WTC11 (cell line): ENCODE measurements at regions not wholly inside any gene's neighbourhood (a gene's known extent, or its start where the extent isn't known, plus 50 kb on each side); places are given as distances from the start of the nearest gene placed in this dataset.

Source experiments
- ATAC-seq: fragments of 200-7000 bp; cut with Tn5 transposase; 2 replicates; pipeline ENCODE4 v1.10.0; 2021; ENCODE audit warnings: mild to moderate bottlenecking, moderate library complexity
- CTCF ChIA-PET: fragments of 300-600 bp; sonication (Branson Sonifier 250); formaldehyde crosslinking; loops from one replicate; lab custom pipeline; 2021; ENCODE audit warnings: antibody characterized with exemption; lab: Charles Lee
- POLR2A ChIA-PET: fragments of 350-600 bp; sonication (Branson Sonifier 250); formaldehyde crosslinking; loops from one replicate; lab custom pipeline; 2021; ENCODE audit warnings: antibody characterized with exemption; lab: Charles Lee
- DNase-seq: peaks from one replicate; pipeline ENCODE4 v3.0.0; 2021; ENCODE audit warnings: low spot score
- H3K27ac Mint-ChIP-seq: 2 replicates; pipeline ENCODE4 v1.8.0; 2021; ENCODE audit warnings: mixed read lengths
- H3K27me3 Mint-ChIP-seq: 2 replicates; pipeline ENCODE4 v1.8.0; 2021; ENCODE audit warnings: low read depth, mild to moderate bottlenecking, moderate library complexity, mixed read lengths
- H3K36me3 Mint-ChIP-seq: 2 replicates; pipeline ENCODE4 v1.8.0; 2021; ENCODE audit warnings: mixed read lengths
- H3K4me1 Mint-ChIP-seq: 2 replicates; pipeline ENCODE4 v1.8.0; 2022; ENCODE audit warnings: mixed read lengths
- H3K4me3 Mint-ChIP-seq: 2 replicates; pipeline ENCODE4 v1.8.0; 2021; ENCODE audit warnings: mild to moderate bottlenecking, moderate library complexity, mixed read lengths
- H3K9me3 Mint-ChIP-seq: 2 replicates; pipeline ENCODE4 v1.8.0; 2021; ENCODE audit warnings: mixed read lengths
- CTCF ChIP-seq: fragments of 200-600 bp; IDR thresholded peaks from 2 replicates; pipeline ENCODE4 v1.8.0; 2022; ENCODE audit warnings: antibody characterized with exemption
- ELF4 ChIP-seq: sonication (generic); formaldehyde crosslinking; IDR thresholded peaks from 2 replicates; pipeline ENCODE4 v1.8.1; 2022; ENCODE audit warnings: low read depth, mild to moderate bottlenecking, moderate library complexity, missing genetic modification reagents
- ERG ChIP-seq: fragments of 250-450 bp; sonication (Bioruptor Pico); IDR thresholded peaks from 2 replicates; pipeline ENCODE4 v1.8.0; 2021; ENCODE audit warnings: mild to moderate bottlenecking
- JAZF1 ChIP-seq: fragments of 250-450 bp; sonication (Bioruptor Pico); IDR thresholded peaks from 2 replicates; pipeline ENCODE4 v1.9.0; 2021; ENCODE audit warnings: moderate library complexity, mild to moderate bottlenecking, inconsistent platforms
- JUN ChIP-seq: sonication (generic); formaldehyde crosslinking; IDR thresholded peaks from 2 replicates; pipeline ENCODE4 v1.8.0; 2023; ENCODE audit warnings: mild to moderate bottlenecking, missing genetic modification reagents
- RELA ChIP-seq: sonication (generic); formaldehyde crosslinking; IDR thresholded peaks from 2 replicates; pipeline ENCODE4 v1.8.1; 2022; ENCODE audit warnings: missing genetic modification reagents, mild to moderate bottlenecking, borderline replicate concordance
- RORB ChIP-seq: fragments of 250-450 bp; sonication (Bioruptor Pico); IDR thresholded peaks from 2 replicates; pipeline ENCODE4 v1.9.0; 2021; ENCODE audit warnings: mild to moderate bottlenecking
- ZNF281 ChIP-seq: sonication (generic); formaldehyde crosslinking; IDR thresholded peaks from 2 replicates; pipeline ENCODE4 v1.8.0; 2023; ENCODE audit warnings: mild to moderate bottlenecking, missing genetic modification reagents
- ZNF317 ChIP-seq: sonication (generic); formaldehyde crosslinking; IDR thresholded peaks from 2 replicates; pipeline ENCODE4 v1.8.1; 2023; ENCODE audit warnings: low read depth, mild to moderate bottlenecking, moderate library complexity, missing genetic modification reagents, borderline replicate concordance
- ZNF423 ChIP-seq: fragments of 250-450 bp; sonication (Bioruptor Pico); IDR thresholded peaks from 2 replicates; pipeline ENCODE4 v2.1.2; 2022; ENCODE audit warnings: mild to moderate bottlenecking, moderate library complexity
- ZNF512 ChIP-seq: sonication (generic); formaldehyde crosslinking; IDR thresholded peaks from 2 replicates; pipeline ENCODE4 v1.8.1; 2022; ENCODE audit warnings: missing genetic modification reagents, borderline replicate concordance
- TF ChIP-seq, protein P1 (sequence below): sonication (generic); formaldehyde crosslinking; conservative IDR thresholded peaks from 2 replicates; pipeline ENCODE4 v1.8.1; 2022; ENCODE audit warnings: mild to moderate bottlenecking, missing genetic modification reagents
- TF ChIP-seq, protein P2 (sequence below): fragments of 250-450 bp; sonication (Bioruptor Pico); IDR thresholded peaks from 2 replicates; pipeline ENCODE4 v1.9.0; 2021; ENCODE audit warnings: mild to moderate bottlenecking, borderline replicate concordance

DNA sequence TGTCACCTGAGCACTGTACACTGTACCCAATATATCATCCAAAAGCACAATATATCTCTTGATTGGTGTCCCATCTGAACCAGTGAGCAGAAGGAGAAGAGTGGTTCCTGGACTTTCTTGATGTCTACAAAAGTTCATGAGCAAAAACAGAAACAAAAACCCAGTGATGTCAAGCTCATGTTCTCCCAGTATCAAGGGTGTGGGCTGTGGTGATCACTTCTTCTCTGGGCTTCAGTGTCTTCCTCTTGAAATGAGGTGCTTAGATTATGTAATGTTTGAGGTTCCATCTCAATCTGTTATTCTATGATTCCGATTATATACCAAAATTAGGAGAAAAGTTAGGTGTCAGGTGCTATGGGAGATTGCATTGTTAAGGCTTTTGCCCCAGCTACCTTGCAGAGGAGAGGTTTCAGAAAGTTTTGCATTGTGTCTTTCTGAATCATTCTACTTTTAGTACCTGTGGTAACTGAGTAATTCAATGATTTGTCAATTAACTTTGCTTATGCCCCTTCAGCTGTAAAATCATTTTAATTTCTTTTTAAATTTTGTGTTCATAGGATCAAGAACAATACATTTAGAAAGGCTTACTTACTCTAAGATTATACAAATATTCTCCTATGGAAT lies 122.0 kb upstream of the EOMES start (continued):
- TF ChIP-seq ZNF512 (CRISPR knock-in tag) = no peak

- TF ChIP-seq ZNF317 (CRISPR knock-in tag) (no peak), JUN (CRISPR knock-in tag) (no peak), JAZF1 (CRISPR knock-in tag) (no peak), RELA (CRISPR knock-in tag) (no peak), ZNF281 (CRISPR knock-in tag) (no peak), RORB (CRISPR knock-in tag) (no peak), ELF4 (CRISPR knock-in tag) (no peak), CTCF (no peak), ERG (CRISPR knock-in tag) (no peak), ZNF423 (no peak)
- TF ChIP-seq, protein P1, sequence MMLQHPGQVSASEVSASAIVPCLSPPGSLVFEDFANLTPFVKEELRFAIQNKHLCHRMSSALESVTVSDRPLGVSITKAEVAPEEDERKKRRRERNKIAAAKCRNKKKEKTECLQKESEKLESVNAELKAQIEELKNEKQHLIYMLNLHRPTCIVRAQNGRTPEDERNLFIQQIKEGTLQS = no peak
- TF ChIP-seq, protein P2, sequence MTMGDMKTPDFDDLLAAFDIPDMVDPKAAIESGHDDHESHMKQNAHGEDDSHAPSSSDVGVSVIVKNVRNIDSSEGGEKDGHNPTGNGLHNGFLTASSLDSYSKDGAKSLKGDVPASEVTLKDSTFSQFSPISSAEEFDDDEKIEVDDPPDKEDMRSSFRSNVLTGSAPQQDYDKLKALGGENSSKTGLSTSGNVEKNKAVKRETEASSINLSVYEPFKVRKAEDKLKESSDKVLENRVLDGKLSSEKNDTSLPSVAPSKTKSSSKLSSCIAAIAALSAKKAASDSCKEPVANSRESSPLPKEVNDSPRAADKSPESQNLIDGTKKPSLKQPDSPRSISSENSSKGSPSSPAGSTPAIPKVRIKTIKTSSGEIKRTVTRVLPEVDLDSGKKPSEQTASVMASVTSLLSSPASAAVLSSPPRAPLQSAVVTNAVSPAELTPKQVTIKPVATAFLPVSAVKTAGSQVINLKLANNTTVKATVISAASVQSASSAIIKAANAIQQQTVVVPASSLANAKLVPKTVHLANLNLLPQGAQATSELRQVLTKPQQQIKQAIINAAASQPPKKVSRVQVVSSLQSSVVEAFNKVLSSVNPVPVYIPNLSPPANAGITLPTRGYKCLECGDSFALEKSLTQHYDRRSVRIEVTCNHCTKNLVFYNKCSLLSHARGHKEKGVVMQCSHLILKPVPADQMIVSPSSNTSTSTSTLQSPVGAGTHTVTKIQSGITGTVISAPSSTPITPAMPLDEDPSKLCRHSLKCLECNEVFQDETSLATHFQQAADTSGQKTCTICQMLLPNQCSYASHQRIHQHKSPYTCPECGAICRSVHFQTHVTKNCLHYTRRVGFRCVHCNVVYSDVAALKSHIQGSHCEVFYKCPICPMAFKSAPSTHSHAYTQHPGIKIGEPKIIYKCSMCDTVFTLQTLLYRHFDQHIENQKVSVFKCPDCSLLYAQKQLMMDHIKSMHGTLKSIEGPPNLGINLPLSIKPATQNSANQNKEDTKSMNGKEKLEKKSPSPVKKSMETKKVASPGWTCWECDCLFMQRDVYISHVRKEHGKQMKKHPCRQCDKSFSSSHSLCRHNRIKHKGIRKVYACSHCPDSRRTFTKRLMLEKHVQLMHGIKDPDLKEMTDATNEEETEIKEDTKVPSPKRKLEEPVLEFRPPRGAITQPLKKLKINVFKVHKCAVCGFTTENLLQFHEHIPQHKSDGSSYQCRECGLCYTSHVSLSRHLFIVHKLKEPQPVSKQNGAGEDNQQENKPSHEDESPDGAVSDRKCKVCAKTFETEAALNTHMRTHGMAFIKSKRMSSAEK (CRISPR knock-in tag) = no peak
- ATAC-seq (no peak), DNase-seq (no peak)
- peaks cover 22% of the 10 kb centered on the region for H3K9me3 Mint-ChIP-seq
- no peak overlapping the region for H3K4me3 Mint-ChIP-seq
- 0 out of 2 replicates have a peak, but pooled peaks cover 4% of the 10 kb centered on the region for H3K4me1 Mint-ChIP-seq
- H3K27me3 Mint-ChIP-seq = peaks cover 2% of the 10 kb centered on the region; the same call in 1 of the 2 replicates
- POLR2A ChIA-PET = no interaction called here
- no peak overlapping the region for H3K27ac Mint-ChIP-seq
- no peaks in the 10 kb centered on the region; the same call in none of the 2 replicates for H3K36me3 Mint-ChIP-seq
- CTCF ChIA-PET = no interaction called here
Observed at GRCh38 chr3:27847697-27848096, 125.6 kb upstream of the EOMES start.
